ENCODE measurements at regions not wholly inside any gene's neighbourhood (a gene's known extent, or its start where the extent isn't known, plus 50 kb on each side); places are given as distances from the start of the nearest gene placed in this dataset.

GRCh38 chr6:62480544-62480943 lies 194.5 kb upstream of the KHDRBS2 start:
- BruUV-seq (replicated peaks) = no TSS peak
- DNase-seq (ENCODE audit: low read depth, low spot score) (no peak), ATAC-seq (no peak)
- Histone ChIP-seq H3K4me1 (ENCODE audit: control insufficient read depth in 1 of 2, insufficient read depth in 2 of 2, low read length in 2 of 2) (no peaks in the 10 kb centered on the region), H3K9me2 (ENCODE audit: insufficient read depth) (no peaks in the 10 kb centered on the region), H3K4me3 (replicated peaks in 1 of 2; ENCODE audit: low read depth in 1 of 2, low read length in 2 of 2) (no peak overlapping the region), H2AFZ (ENCODE audit: low read depth, low read length, poor library complexity, severe bottlenecking) (no peak overlapping the region), H4K20me1 (ENCODE audit: insufficient read depth) (no peaks in the 10 kb centered on the region), H3K79me2 (ENCODE audit: insufficient read depth, low read length) (no peaks in the 10 kb centered on the region), H3K4me2 (ENCODE audit: low read length) (no peak overlapping the region), H3K36me3 (ENCODE audit: control insufficient read depth in 1 of 2, insufficient read depth in 2 of 2, low read length in 2 of 2) (no peaks in the 10 kb centered on the region), H3K27me3 (ENCODE audit: insufficient read depth, low read length) (no peaks in the 10 kb centered on the region), H3K9me3 (ENCODE audit: control insufficient read depth in 1 of 2, insufficient read depth in 1 of 2, low read depth in 1 of 2, low read length in 2 of 2) (0 out of 4 replicates have a peak, but pooled peaks cover 0 to 7% of the 10 kb centered on the region in 2 experiments), H3K9ac (ENCODE audit: low read length) (no peak overlapping the region), H3K27ac (ENCODE audit: low read depth, low read length) (no peak overlapping the region)
- CTCF ChIA-PET = no interaction called here
- POLR2A ChIA-PET = no interaction called here
- TF ChIP-seq ELF1 (IDR thresholded peaks at IDR 0.05; ENCODE audit: borderline replicate concordance, low read depth) = no peak
- no peak for TF ChIP-seq RAD21 (IDR thresholded peaks at IDR 0.05; ENCODE audit: low read depth)
- no peak for TF ChIP-seq ATF3 (IDR thresholded peaks at IDR 0.05)
- no peak for TF ChIP-seq SRF (IDR thresholded peaks at IDR 0.05; ENCODE audit: low read depth)
- TF ChIP-seq EZH2 (IDR thresholded peaks at IDR 0.05) = no peak
- no peak for TF ChIP-seq SP1 (IDR thresholded peaks at IDR 0.05; ENCODE audit: low read depth)
- no peak for TF ChIP-seq POLR2AphosphoS5 (IDR thresholded peaks at IDR 0.05; ENCODE audit: low read depth, low read length)
- no peak for TF ChIP-seq TCF7L2 (IDR thresholded peaks at IDR 0.05; ENCODE audit: borderline replicate concordance, extremely low read depth, insufficient read depth, insufficient read length)
- no peak for TF ChIP-seq EZH2phosphoT487 (IDR thresholded peaks at IDR 0.05; ENCODE audit: borderline replicate concordance)
- no peak for TF ChIP-seq JUND (IDR thresholded peaks at IDR 0.05)
- TF ChIP-seq ZBTB33 (IDR thresholded peaks at IDR 0.05; ENCODE audit: extremely low read depth, insufficient replicate concordance, low read length) = no peak
- intact Hi-C loops (cut with micrococcal nuclease) = no loop called here
- RAD21 ChIA-PET (ENCODE audit: low non-redundant PET in 1 of 2, low total read pairs in 2 of 2, uncharacterized antibody in 2 of 2, unreplicated experiment in 2 of 2) = no interaction called here
